Mesendoderm (in vitro differentiated cells): ENCODE measurements at regions not wholly inside any gene's neighbourhood (a gene's known extent, or its start where the extent isn't known, plus 50 kb on each side); places are given as distances from the start of the nearest gene placed in this dataset.

Experiments used
- DNase-seq: peaks from one replicate; pipeline ENCODE4 v3.0.0; 2013
- H2AK5ac ChIP-seq: 2 replicates; pipeline ENCODE4 v1.6.1; 2013; ENCODE audit warnings: low read length, inconsistent platforms
- H2BK120ac ChIP-seq: 2 replicates; pipeline ENCODE4 v1.6.1; 2013; ENCODE audit warnings: low read depth, mild to moderate bottlenecking, low read length, moderate library complexity, mixed read lengths
- H2BK15ac ChIP-seq: replicated peaks from 2 replicates; pipeline ENCODE4 v1.6.1; 2013; ENCODE audit warnings: low read depth, mild to moderate bottlenecking, moderate library complexity
- H2BK5ac ChIP-seq: 2 replicates; pipeline ENCODE4 v1.6.1; 2013; ENCODE audit warnings: low read length, inconsistent platforms
- H3K18ac ChIP-seq: 2 replicates; pipeline ENCODE4 v1.6.1; 2013; ENCODE audit warnings: mild to moderate bottlenecking, low read length, mixed read lengths
- H3K23ac ChIP-seq: one replicate; pipeline ENCODE4 v1.6.1; 2013; ENCODE audit warnings: low read length
- H3K27ac ChIP-seq: 2 replicates; pipeline ENCODE4 v1.5.1; 2013; ENCODE audit warnings: low read depth, mild to moderate bottlenecking, inconsistent platforms, low read length, moderate library complexity
- H3K27me3 ChIP-seq: 2 replicates; pipeline ENCODE4 v1.6.1; 2013; ENCODE audit warnings: low read length, control low read depth, mild to moderate bottlenecking, inconsistent platforms; ENCODE audit not compliant: insufficient read depth, poor library complexity
- H3K36me3 ChIP-seq: 2 replicates; pipeline ENCODE4 v1.6.1; 2013; ENCODE audit warnings: low read length, inconsistent platforms; ENCODE audit not compliant: control insufficient read depth, insufficient read depth
- H3K4ac ChIP-seq: one replicate; pipeline ENCODE4 v1.6.1; 2013; ENCODE audit warnings: low read depth, mild to moderate bottlenecking, low read length, moderate library complexity
- H3K4me1 ChIP-seq: 2 replicates; pipeline ENCODE4 v1.6.1; 2013; ENCODE audit warnings: low read depth, low read length, inconsistent platforms; ENCODE audit not compliant: control insufficient read depth
- H3K4me2 ChIP-seq: 2 replicates; pipeline ENCODE4 v1.6.1; 2013; ENCODE audit warnings: low read length
- H3K4me3 ChIP-seq: 2 replicates; pipeline ENCODE4 v1.5.1; 2013; ENCODE audit warnings: mild to moderate bottlenecking, low read length
- H3K56ac ChIP-seq: one replicate; pipeline ENCODE4 v1.6.1; 2013; ENCODE audit warnings: low read length
- H3K79me1 ChIP-seq: 2 replicates; pipeline ENCODE4 v1.6.1; 2013; ENCODE audit warnings: low read length, inconsistent platforms
- H3K79me2 ChIP-seq: 2 replicates; pipeline ENCODE4 v1.6.1; 2013; ENCODE audit warnings: mild to moderate bottlenecking, low read length; ENCODE audit not compliant: control insufficient read depth, insufficient read depth
- H3K9ac ChIP-seq: 2 replicates; pipeline ENCODE4 v1.6.1; 2013; ENCODE audit warnings: low read length, inconsistent platforms
- H4K5ac ChIP-seq: one replicate; pipeline ENCODE4 v1.6.1; 2013; ENCODE audit warnings: low read length
- H4K8ac ChIP-seq: one replicate; pipeline ENCODE4 v1.6.1; 2013; ENCODE audit warnings: low read depth, mild to moderate bottlenecking, control low read depth, low read length, moderate library complexity
- WGBS: extraction: QIAGEN DNeasy Blood & Tissue Kit; methylation state at CpG from one replicate; pipeline ENCODE4 v1.1.7; 2013; ENCODE audit warnings: low lambda C conversion rate, missing lambda C conversion rate; ENCODE audit not compliant: insufficient coverage; ENCODE audit errors: extremely low coverage; 5-methylcytosine and 5-hydroxymethylcytosine counted together

GRCh38 chr2:143950704-143951103 is 569.2 kb downstream of the ZEB2 start:
- Histone ChIP-seq H3K36me3 (no peaks in the 10 kb centered on the region), H3K23ac (no peak overlapping the region), H3K27ac (no peak overlapping the region), H3K4me3 (no peak overlapping the region), H4K8ac (no peak overlapping the region), H3K18ac (no peak overlapping the region), H3K79me1 (no peaks in the 10 kb centered on the region), H3K9ac (no peak overlapping the region), H3K79me2 (no peaks in the 10 kb centered on the region), H3K4me2 (no peak overlapping the region), H4K5ac (no peak overlapping the region), H3K4ac (no peak overlapping the region), H2BK120ac (no peak overlapping the region), H2BK5ac (no peak overlapping the region), H3K4me1 (no peaks in the 10 kb centered on the region), H2AK5ac (no peak overlapping the region), H2BK15ac (no peak overlapping the region), H3K56ac (no peak overlapping the region), H3K27me3 (no peaks in the 10 kb centered on the region)
- WGBS, result no CpG with 5 or more reads among the region's 2 CpGs
- DNase-seq, result no peak

GRCh38 chr2:143949121-143949848 is 570.6 kb downstream of the ZEB2 start:
- DNase-seq, result no peak
- Histone ChIP-seq H3K9ac (no peak overlapping the region), H3K79me2 (no peaks in the 10 kb centered on the region), H2BK5ac (no peak overlapping the region), H3K36me3 (no peaks in the 10 kb centered on the region), H3K18ac (no peak overlapping the region), H3K23ac (no peak overlapping the region), H2BK120ac (no peak overlapping the region), H3K4me1 (no peaks in the 10 kb centered on the region), H4K8ac (no peak overlapping the region), H3K4me3 (no peak overlapping the region), H2AK5ac (no peak overlapping the region), H3K79me1 (no peaks in the 10 kb centered on the region), H2BK15ac (no peak overlapping the region), H3K4me2 (no peak overlapping the region), H3K4ac (no peak overlapping the region), H3K27ac (no peak overlapping the region), H3K56ac (no peak overlapping the region), H3K27me3 (no peaks in the 10 kb centered on the region), H4K5ac (no peak overlapping the region)
- no CpG with 5 or more reads among the region's 3 CpGs for WGBS

DNA sequence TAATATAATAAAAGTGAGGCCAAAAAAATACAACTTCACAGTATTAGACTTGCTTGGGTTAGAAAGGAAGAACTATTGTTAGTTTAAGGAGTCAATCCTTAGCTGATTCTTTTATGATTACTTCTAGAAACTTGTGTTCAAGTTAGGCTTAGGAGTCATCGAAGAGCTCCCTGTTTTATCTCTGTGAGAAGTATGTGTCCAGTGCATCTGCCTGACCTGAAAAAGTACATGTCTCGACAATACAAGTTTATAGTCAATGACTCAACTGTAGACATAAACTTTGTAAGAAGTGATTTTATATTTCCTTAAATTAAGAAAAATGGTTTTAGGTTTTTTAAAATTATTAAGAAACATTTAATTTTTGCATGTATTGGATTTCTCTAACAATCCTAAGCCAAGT is 571.2 kb downstream of the ZEB2 start:
- Histone ChIP-seq H3K56ac (no peak overlapping the region), H3K4me1 (no peaks in the 10 kb centered on the region), H3K9ac (no peak overlapping the region), H3K36me3 (no peaks in the 10 kb centered on the region), H3K27me3 (no peaks in the 10 kb centered on the region), H3K23ac (no peak overlapping the region), H3K79me1 (no peaks in the 10 kb centered on the region), H3K4ac (no peak overlapping the region), H4K8ac (no peak overlapping the region), H3K18ac (no peak overlapping the region), H2BK120ac (no peak overlapping the region), H2AK5ac (no peak overlapping the region), H3K27ac (no peak overlapping the region), H3K4me2 (no peak overlapping the region), H2BK5ac (no peak overlapping the region), H4K5ac (no peak overlapping the region), H3K4me3 (no peak overlapping the region), H2BK15ac (no peak overlapping the region), H3K79me2 (no peaks in the 10 kb centered on the region)
- DNase-seq, result no peak
- WGBS, result no CpG with 5 or more reads among the region's 2 CpGs

GRCh38 chr2:143946436-143947391 is 573.2 kb downstream of the ZEB2 start:
- no peak overlapping the region for H2BK15ac ChIP-seq
- H3K56ac ChIP-seq, result no peak overlapping the region
- DNase-seq, result no peak
- H3K27ac ChIP-seq, result no peak overlapping the region
- H4K5ac ChIP-seq, result no peak overlapping the region
- H3K4ac ChIP-seq, result no peak overlapping the region
- no peaks in the 10 kb centered on the region for H3K36me3 ChIP-seq
- H3K4me3 ChIP-seq, result no peak overlapping the region
- no peak overlapping the region for H3K4me2 ChIP-seq
- H4K8ac ChIP-seq, result no peak overlapping the region
- WGBS, result no CpG with 5 or more reads among the region's 18 CpGs
- no peaks in the 10 kb centered on the region for H3K4me1 ChIP-seq
- no peaks in the 10 kb centered on the region for H3K79me2 ChIP-seq
- no peak overlapping the region for H2AK5ac ChIP-seq
- H2BK120ac ChIP-seq, result no peak overlapping the region
- H3K9ac ChIP-seq, result no peak overlapping the region
- H3K27me3 ChIP-seq, result no peaks in the 10 kb centered on the region
- H3K79me1 ChIP-seq, result no peaks in the 10 kb centered on the region
- H2BK5ac ChIP-seq, result no peak overlapping the region
- no peak overlapping the region for H3K23ac ChIP-seq
- H3K18ac ChIP-seq, result no peak overlapping the region

DNA sequence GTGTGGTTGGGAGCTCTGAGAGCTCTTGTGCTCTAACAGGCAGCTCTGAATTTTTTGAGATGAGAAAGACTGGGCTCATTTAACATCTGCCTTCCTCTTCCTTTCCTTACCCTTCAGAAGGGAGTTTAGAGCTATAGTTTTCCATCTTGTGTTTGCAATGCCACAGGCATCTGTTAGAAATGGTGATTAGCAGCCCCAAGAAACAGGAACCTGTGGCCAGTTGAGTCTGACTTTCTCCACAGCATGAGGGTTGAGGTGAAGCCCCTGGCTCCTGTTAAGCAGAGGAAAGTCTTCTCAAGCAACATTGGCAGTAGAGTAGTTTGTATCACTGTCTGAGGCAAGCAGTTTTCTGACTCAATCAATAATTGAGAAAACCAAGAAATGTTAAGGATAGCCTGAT is 577.4 kb downstream of the ZEB2 start:
- Histone ChIP-seq H3K56ac (no peak overlapping the region), H3K4me1 (no peaks in the 10 kb centered on the region), H3K27ac (no peak overlapping the region), H2BK15ac (no peak overlapping the region), H3K4me2 (no peak overlapping the region), H3K18ac (no peak overlapping the region), H4K8ac (no peak overlapping the region), H3K36me3 (no peaks in the 10 kb centered on the region), H3K23ac (no peak overlapping the region), H2AK5ac (no peak overlapping the region), H3K4ac (no peak overlapping the region), H3K79me2 (no peaks in the 10 kb centered on the region), H3K9ac (no peak overlapping the region), H2BK120ac (no peak overlapping the region), H3K4me3 (no peak overlapping the region), H3K79me1 (no peaks in the 10 kb centered on the region), H4K5ac (no peak overlapping the region), H3K27me3 (no peaks in the 10 kb centered on the region), H2BK5ac (no peak overlapping the region)
- no peak for DNase-seq
